ENCODE measurements at regions not wholly inside any gene's neighbourhood (a gene's known extent, or its start where the extent isn't known, plus 50 kb on each side); places are given as distances from the start of the nearest gene placed in this dataset.

DNA sequence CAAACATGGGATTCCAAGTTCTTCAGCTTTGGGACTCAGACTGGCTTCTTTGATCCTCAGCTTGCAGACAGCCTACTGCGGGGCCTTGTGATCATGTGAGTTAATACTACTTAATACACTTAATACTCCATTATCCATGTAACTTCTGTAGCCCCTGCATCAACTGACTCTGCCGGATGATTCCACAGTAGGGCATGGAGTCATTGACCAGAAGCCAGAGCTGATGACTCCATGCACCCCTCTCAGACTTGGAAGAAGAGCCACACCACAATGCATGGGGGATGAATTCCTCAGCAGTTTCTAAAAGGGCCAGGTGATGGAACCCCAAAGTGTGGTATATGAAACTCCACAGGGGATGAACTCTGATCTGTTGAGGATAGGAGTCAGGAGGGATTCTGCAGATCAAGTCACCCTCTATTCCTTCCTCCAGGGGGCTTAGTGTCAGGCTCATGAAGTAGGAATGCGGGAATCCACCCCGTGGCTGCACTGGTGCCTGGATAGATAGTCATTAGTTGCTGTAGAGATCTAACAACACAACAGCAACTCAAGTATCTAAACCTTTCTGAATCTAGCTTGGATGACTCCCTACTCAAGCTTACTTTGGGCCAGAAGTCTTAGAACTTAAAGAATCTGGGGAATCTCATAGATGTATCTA lies 70.2 kb downstream of the GPR6 start:
- no peak overlapping the region for H2AFZ ChIP-seq (ENCODE audit: low read length)
- H3K27ac ChIP-seq (ENCODE audit: low read length): no peak overlapping the region
- H3K36me3 ChIP-seq (ENCODE audit: insufficient read depth, low read length): no peaks in the 10 kb centered on the region
- H4K20me1 ChIP-seq (ENCODE audit: insufficient read depth, low read depth, low read length): no peaks in the 10 kb centered on the region
- no peak for DNase-seq
- no peaks in the 10 kb centered on the region for H3K79me2 ChIP-seq (ENCODE audit: low read length)
- H3K27me3 ChIP-seq (ENCODE audit: low read length): no peaks in the 10 kb centered on the region
- no peak overlapping the region for H3K4me2 ChIP-seq (ENCODE audit: low read depth, low read length, poor library complexity, severe bottlenecking)
- H3K4me3 ChIP-seq (ENCODE audit: low read length): no peak overlapping the region
- no peaks in the 10 kb centered on the region for H3K9me3 ChIP-seq (ENCODE audit: low read length)
- H3K9me2 ChIP-seq (replicated peaks; ENCODE audit: insufficient read depth, low read length): no peaks in the 10 kb centered on the region
- peaks cover 3% of the 10 kb centered on the region; the same call in 1 of the 2 replicates for H3K4me1 ChIP-seq (ENCODE audit: low read length)
- H3K9ac ChIP-seq (ENCODE audit: low read length): no peak overlapping the region

DNA sequence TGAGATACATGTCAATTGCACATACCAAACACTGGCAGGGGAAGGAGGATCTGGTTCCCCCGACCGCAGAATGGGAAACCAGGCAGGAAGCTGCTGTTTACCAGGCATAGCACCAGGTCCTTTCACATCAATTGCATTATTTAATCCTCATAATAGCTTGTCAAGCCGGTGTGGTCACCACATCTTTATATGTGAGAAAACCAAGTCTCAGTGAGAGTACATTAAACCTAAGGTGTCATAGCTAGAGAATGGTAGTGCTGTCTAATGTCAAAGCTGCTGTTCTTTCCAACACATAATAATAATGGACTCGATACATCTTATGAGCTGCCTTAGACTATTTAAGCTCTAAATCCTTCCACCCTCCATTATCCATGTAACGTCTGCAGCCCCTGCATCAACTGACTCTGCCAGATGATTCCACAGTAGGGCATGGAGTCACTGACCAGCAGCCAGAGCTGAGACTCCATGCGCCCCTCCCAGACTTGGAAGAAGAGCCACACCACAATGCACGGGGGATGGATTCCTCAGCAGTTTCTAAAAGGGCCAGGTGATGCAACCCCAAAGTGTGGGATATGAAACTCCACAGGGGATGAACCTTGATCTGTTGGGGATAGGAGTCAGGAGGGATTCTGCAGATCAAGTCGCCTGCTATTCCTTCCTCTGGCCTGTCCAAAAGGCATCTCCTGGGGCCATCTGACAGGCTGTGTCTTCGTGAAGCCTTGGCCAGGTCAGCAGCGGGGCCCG lies 71.8 kb downstream of the GPR6 start:
- H3K27me3 ChIP-seq (ENCODE audit: low read length): no peaks in the 10 kb centered on the region
- no peak for DNase-seq
- no peaks in the 10 kb centered on the region for H3K9me3 ChIP-seq (ENCODE audit: low read length)
- no peak overlapping the region for H2AFZ ChIP-seq (ENCODE audit: low read length)
- H4K20me1 ChIP-seq (ENCODE audit: insufficient read depth, low read depth, low read length): no peaks in the 10 kb centered on the region
- no peaks in the 10 kb centered on the region for H3K36me3 ChIP-seq (ENCODE audit: insufficient read depth, low read length)
- no peak overlapping the region for H3K27ac ChIP-seq (ENCODE audit: low read length)
- H3K9me2 ChIP-seq (replicated peaks; ENCODE audit: insufficient read depth, low read length): no peaks in the 10 kb centered on the region
- no peak overlapping the region for H3K4me3 ChIP-seq (ENCODE audit: low read length)
- H3K4me1 ChIP-seq (ENCODE audit: low read length): peaks cover 3% of the 10 kb centered on the region; the same call in 1 of the 2 replicates
- no peak overlapping the region for H3K9ac ChIP-seq (ENCODE audit: low read length)
- H3K4me2 ChIP-seq (ENCODE audit: low read depth, low read length, poor library complexity, severe bottlenecking): no peak overlapping the region
- no peaks in the 10 kb centered on the region for H3K79me2 ChIP-seq (ENCODE audit: low read length)

Data from Karpas-422 (cell line).